Breast epithelium (tissue), 4 donors: ENCODE measurements at regions not wholly inside any gene's neighbourhood (a gene's known extent, or its start where the extent isn't known, plus 50 kb on each side); places are given as distances from the start of the nearest gene placed in this dataset.

ENCODE experiments used
- DNase-seq, 2 donors: peaks; one replicate each; pipeline ENCODE4 v3.0.0-alpha.2; 2019; ENCODE audit warnings: low spot score in 2 of 2
- H3K27ac ChIP-seq, 2 donors: fragments of 200-600 bp; sonication (generic) in 1 of 2; one replicate each; pipeline ENCODE4 v1.5.1; 2016 to 2019; ENCODE audit warnings: mild to moderate bottlenecking in 1 of 2
- H3K27me3 ChIP-seq, 2 donors: fragments of 200-600 bp; sonication (generic) in 1 of 2; one replicate each; pipeline versions ENCODE4 v1.5.1 to v1.6.0; 2017 to 2019; ENCODE audit warnings: control low read depth in 1 of 2, mild to moderate bottlenecking in 1 of 2
- H3K36me3 ChIP-seq: fragments of 200-600 bp; one replicate; pipeline ENCODE4 v1.5.1; 2019
- H3K4me1 ChIP-seq, 2 donors: fragments of 200-600 bp; sonication (generic); one replicate each; pipeline ENCODE4 v1.5.1; 2016 to 2019; ENCODE audit warnings: control low read depth in 1 of 2
- H3K4me3 ChIP-seq, 3 donors: fragments of 200-600 bp; sonication (generic); 1 replicate in 2 of 3; 2 replicates in 1 of 3; pipeline ENCODE4 v1.5.1; 2016 to 2019; ENCODE audit warnings: mild to moderate bottlenecking in 3 of 3, moderate library complexity in 2 of 3
- H3K9me3 ChIP-seq, 2 donors: fragments of 200-600 bp; sonication (generic) in 1 of 2; one replicate each; pipeline ENCODE4 v1.5.1; 2016 to 2019; ENCODE audit warnings: control low read depth in 1 of 2
- CTCF ChIP-seq, 3 donors: fragments of 450-650 bp; IDR thresholded peaks; one replicate each; pipeline ENCODE4 v1.5.1; 2016 to 2017; ENCODE audit warnings: antibody characterized with exemption in 3 of 3, mild to moderate bottlenecking in 3 of 3, moderate library complexity in 3 of 3
- POLR2A ChIP-seq: fragments of 450-650 bp; IDR thresholded peaks from one replicate; pipeline ENCODE4 v1.6.1; 2016; ENCODE audit warnings: antibody characterized with exemption, mild to moderate bottlenecking, moderate library complexity
- POLR2AphosphoS5 ChIP-seq, 3 donors: sonication (generic); formaldehyde crosslinking; IDR thresholded peaks; one replicate each; pipeline ENCODE4 v1.6.1; 2017; ENCODE audit warnings: antibody characterized with exemption in 3 of 3
- intact Hi-C: fragments of 100-400 bp; cut with DNase I; formaldehyde crosslinking; loops from one replicate; pipeline ENCODE4 v1.15.1; 2023; ENCODE audit warnings: low total_unique reads

- no peaks in the 10 kb centered on the region for H3K36me3 ChIP-seq
- intact Hi-C loops = no loop called here
- no peak overlapping the region for H3K4me3 ChIP-seq
- H3K9me3 ChIP-seq = no peaks in the 10 kb centered on the region
- no peak for TF ChIP-seq CTCF (IDR thresholded peaks at IDR 0.05)
- no peak for TF ChIP-seq POLR2A
- TF ChIP-seq POLR2AphosphoS5 (IDR thresholded peaks at IDR 0.05) = no peak
- no peaks in the 10 kb centered on the region for H3K27me3 ChIP-seq
- no peak for DNase-seq
- H3K27ac ChIP-seq = no peak overlapping the region
- H3K4me1 ChIP-seq = no peaks in the 10 kb centered on the region
Observed at GRCh38 chr4:14149176-14150053, 521.9 kb upstream of the BOD1L1 start.

GRCh38 chr4:14151101-14151500 is 523.6 kb upstream of the BOD1L1 start:
- no peak for DNase-seq
- H3K4me3 ChIP-seq = no peak overlapping the region
- H3K27ac ChIP-seq = no peak overlapping the region
- no peaks in the 10 kb centered on the region for H3K36me3 ChIP-seq
- H3K27me3 ChIP-seq = no peaks in the 10 kb centered on the region
- no peaks in the 10 kb centered on the region for H3K4me1 ChIP-seq
- TF ChIP-seq POLR2A (no peak), CTCF (IDR thresholded peaks at IDR 0.05) (no peak), POLR2AphosphoS5 (IDR thresholded peaks at IDR 0.05) (no peak)
- no peaks in the 10 kb centered on the region for H3K9me3 ChIP-seq
- intact Hi-C loops = no loop called here

GRCh38 chr4:14152834-14153519 is 525.5 kb upstream of the BOD1L1 start:
- intact Hi-C loops = no loop called here
- no peak overlapping the region for H3K4me3 ChIP-seq
- no peaks in the 10 kb centered on the region for H3K36me3 ChIP-seq
- H3K9me3 ChIP-seq = no peaks in the 10 kb centered on the region
- no peaks in the 10 kb centered on the region for H3K27me3 ChIP-seq
- no peak for DNase-seq
- no peaks in the 10 kb centered on the region for H3K4me1 ChIP-seq
- H3K27ac ChIP-seq = no peak overlapping the region
- TF ChIP-seq POLR2AphosphoS5 (IDR thresholded peaks at IDR 0.05) = no peak
- TF ChIP-seq CTCF (IDR thresholded peaks at IDR 0.05) = no peak
- TF ChIP-seq POLR2A = no peak

GRCh38 chr4:14155803-14156202 is 528.3 kb upstream of the BOD1L1 start:
- Histone ChIP-seq H3K9me3 (no peaks in the 10 kb centered on the region), H3K36me3 (no peaks in the 10 kb centered on the region), H3K4me1 (no peaks in the 10 kb centered on the region), H3K27ac (no peak overlapping the region), H3K27me3 (no peaks in the 10 kb centered on the region), H3K4me3 (no peak overlapping the region)
- no peak for DNase-seq
- TF ChIP-seq POLR2A (no peak), CTCF (IDR thresholded peaks at IDR 0.05) (no peak), POLR2AphosphoS5 (IDR thresholded peaks at IDR 0.05) (no peak)
- intact Hi-C loops = no loop called here

GRCh38 chr4:14157262-14157661 is 529.7 kb upstream of the BOD1L1 start:
- intact Hi-C loops = no loop called here
- H3K36me3 ChIP-seq = no peaks in the 10 kb centered on the region
- H3K27me3 ChIP-seq = no peaks in the 10 kb centered on the region
- TF ChIP-seq POLR2A = no peak
- no peak for TF ChIP-seq POLR2AphosphoS5 (IDR thresholded peaks at IDR 0.05)
- TF ChIP-seq CTCF (IDR thresholded peaks at IDR 0.05) = no peak
- H3K27ac ChIP-seq = no peak overlapping the region
- H3K4me1 ChIP-seq = no peaks in the 10 kb centered on the region
- DNase-seq = no peak
- no peak overlapping the region for H3K4me3 ChIP-seq
- no peaks in the 10 kb centered on the region for H3K9me3 ChIP-seq
